ENCODE measurements at regions not wholly inside any gene's neighbourhood (a gene's known extent, or its start where the extent isn't known, plus 50 kb on each side); places are given as distances from the start of the nearest gene placed in this dataset.

GRCh38 chr15:85976102-85976501 lies 103.6 kb upstream of the AGBL1 start:
- H3K4me3 ChIP-seq (ENCODE audit: control insufficient read depth, low read depth, low read length): no peak overlapping the region
- TF ChIP-seq, protein P1, sequence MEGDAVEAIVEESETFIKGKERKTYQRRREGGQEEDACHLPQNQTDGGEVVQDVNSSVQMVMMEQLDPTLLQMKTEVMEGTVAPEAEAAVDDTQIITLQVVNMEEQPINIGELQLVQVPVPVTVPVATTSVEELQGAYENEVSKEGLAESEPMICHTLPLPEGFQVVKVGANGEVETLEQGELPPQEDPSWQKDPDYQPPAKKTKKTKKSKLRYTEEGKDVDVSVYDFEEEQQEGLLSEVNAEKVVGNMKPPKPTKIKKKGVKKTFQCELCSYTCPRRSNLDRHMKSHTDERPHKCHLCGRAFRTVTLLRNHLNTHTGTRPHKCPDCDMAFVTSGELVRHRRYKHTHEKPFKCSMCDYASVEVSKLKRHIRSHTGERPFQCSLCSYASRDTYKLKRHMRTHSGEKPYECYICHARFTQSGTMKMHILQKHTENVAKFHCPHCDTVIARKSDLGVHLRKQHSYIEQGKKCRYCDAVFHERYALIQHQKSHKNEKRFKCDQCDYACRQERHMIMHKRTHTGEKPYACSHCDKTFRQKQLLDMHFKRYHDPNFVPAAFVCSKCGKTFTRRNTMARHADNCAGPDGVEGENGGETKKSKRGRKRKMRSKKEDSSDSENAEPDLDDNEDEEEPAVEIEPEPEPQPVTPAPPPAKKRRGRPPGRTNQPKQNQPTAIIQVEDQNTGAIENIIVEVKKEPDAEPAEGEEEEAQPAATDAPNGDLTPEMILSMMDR (IDR thresholded peaks at IDR 0.05; ENCODE audit: control insufficient read depth, insufficient read depth, low read depth, low read length, missing control alignments): no peak
- no peak for DNase-seq (ENCODE audit: low read depth)

DNA sequence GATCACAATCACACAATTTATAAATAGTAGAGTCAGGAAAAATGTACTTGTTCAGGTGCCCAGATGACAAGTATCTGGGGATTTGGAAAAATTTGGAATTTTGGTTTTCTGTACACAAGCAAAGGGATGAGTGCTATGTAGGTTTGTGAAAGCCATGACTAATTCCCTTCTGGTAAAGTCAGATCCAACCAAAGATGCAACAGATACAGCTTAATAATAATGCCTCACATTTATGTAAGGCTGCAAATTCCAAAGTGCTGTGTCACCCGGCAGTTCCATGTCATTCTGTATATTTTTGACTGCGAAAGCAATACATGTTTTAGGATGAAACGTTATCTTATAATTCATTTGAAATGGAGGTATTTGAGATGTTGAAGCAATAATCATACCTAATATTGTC lies 102.7 kb upstream of the AGBL1 start:
- no peak overlapping the region for H3K4me3 ChIP-seq (ENCODE audit: control insufficient read depth, low read depth, low read length)
- TF ChIP-seq, protein P1 (IDR thresholded peaks at IDR 0.05; ENCODE audit: control insufficient read depth, insufficient read depth, low read depth, low read length, missing control alignments): no peak
- no peak for DNase-seq (ENCODE audit: low read depth)

- TF ChIP-seq, protein P1 (IDR thresholded peaks at IDR 0.05; ENCODE audit: control insufficient read depth, insufficient read depth, low read depth, low read length, missing control alignments): no peak
- no peak for DNase-seq (ENCODE audit: low read depth)
- no peak overlapping the region for H3K4me3 ChIP-seq (ENCODE audit: control insufficient read depth, low read depth, low read length)
Observed at GRCh38 chr15:85977586-85977985, 102.1 kb upstream of the AGBL1 start.

GRCh38 chr15:85979929-85980328 lies 99.7 kb upstream of the AGBL1 start:
- TF ChIP-seq, protein P1 (IDR thresholded peaks at IDR 0.05; ENCODE audit: control insufficient read depth, insufficient read depth, low read depth, low read length, missing control alignments): no peak
- no peak for DNase-seq (ENCODE audit: low read depth)
- no peak overlapping the region for H3K4me3 ChIP-seq (ENCODE audit: control insufficient read depth, low read depth, low read length)

GRCh38 chr15:85980946-85981345 lies 98.7 kb upstream of the AGBL1 start:
- TF ChIP-seq, protein P1 (IDR thresholded peaks at IDR 0.05; ENCODE audit: control insufficient read depth, insufficient read depth, low read depth, low read length, missing control alignments): no peak

GRCh38 chr15:85984241-85984640 lies 95.4 kb upstream of the AGBL1 start:
- no peak overlapping the region for H3K4me3 ChIP-seq (ENCODE audit: control insufficient read depth, low read depth, low read length)
- no peak for DNase-seq (ENCODE audit: low read depth)
- TF ChIP-seq, protein P1 (IDR thresholded peaks at IDR 0.05; ENCODE audit: control insufficient read depth, insufficient read depth, low read depth, low read length, missing control alignments): no peak

More at GRCh38 chr15:85980946-85981345, 98.7 kb upstream of the AGBL1 start:
- no peak overlapping the region for H3K4me3 ChIP-seq (ENCODE audit: control insufficient read depth, low read depth, low read length)
- DNase-seq (ENCODE audit: low read depth): no peak

DNA sequence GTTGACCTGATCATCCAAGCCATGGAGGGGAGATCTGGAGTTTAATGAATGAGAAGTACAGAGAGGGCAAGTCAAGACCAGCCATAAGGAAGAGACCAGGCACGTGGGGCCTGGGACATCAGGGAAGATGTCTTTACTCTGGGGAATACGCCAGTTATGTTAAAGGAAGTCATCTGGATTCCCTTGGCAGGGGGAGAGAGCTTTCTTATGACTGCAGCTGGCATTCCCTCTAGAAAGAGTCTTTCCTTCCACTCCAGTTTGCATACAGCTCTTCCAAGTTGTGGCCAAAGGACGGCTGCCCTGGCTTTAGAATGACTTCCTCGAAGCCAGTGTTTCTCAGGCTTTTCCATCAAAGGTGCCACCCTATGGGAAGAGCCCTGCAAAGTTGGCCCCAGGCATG lies 93.6 kb upstream of the AGBL1 start:
- no peak overlapping the region for H3K4me3 ChIP-seq (ENCODE audit: control insufficient read depth, low read depth, low read length)
- TF ChIP-seq, protein P1 (IDR thresholded peaks at IDR 0.05; ENCODE audit: control insufficient read depth, insufficient read depth, low read depth, low read length, missing control alignments): no peak

More for the DNA sequence above, 93.6 kb upstream of the AGBL1 start:
- DNase-seq (ENCODE audit: low read depth): no peak
